Trophoblast cell (in vitro differentiated cells and primary cell): ENCODE measurements at regions not wholly inside any gene's neighbourhood (a gene's known extent, or its start where the extent isn't known, plus 50 kb on each side); places are given as distances from the start of the nearest gene placed in this dataset.
"Not testable (repeated sequence)": the region's sequence is repeated elsewhere in the genome, so short reads cannot be mapped to it uniquely, and the experiment has no call there.

Experiments
- DNase-seq, 2 donors: peaks; one replicate each; pipeline ENCODE4 v3.0.0-alpha.2; 2016
- H2AFZ ChIP-seq: 2 replicates; pipeline ENCODE4 v1.6.1; 2013; ENCODE audit warnings: low read length, moderate library complexity, mild to moderate bottlenecking; ENCODE audit not compliant: insufficient read depth, poor library complexity
- H2AK5ac ChIP-seq: 2 replicates; pipeline ENCODE4 v1.6.1; 2013; ENCODE audit warnings: mild to moderate bottlenecking, low read length
- H2BK120ac ChIP-seq: 2 replicates; pipeline ENCODE4 v1.6.1; 2013; ENCODE audit warnings: low read length, mild to moderate bottlenecking, moderate library complexity; ENCODE audit not compliant: insufficient read depth, poor library complexity
- H2BK12ac ChIP-seq: 2 replicates; pipeline ENCODE4 v1.6.1; 2013; ENCODE audit warnings: mild to moderate bottlenecking, low read length, moderate library complexity
- H2BK5ac ChIP-seq: 2 replicates; pipeline ENCODE4 v1.6.1; 2013; ENCODE audit warnings: low read length, low read depth, moderate library complexity, mild to moderate bottlenecking; ENCODE audit not compliant: poor library complexity
- H3K14ac ChIP-seq: 2 replicates; pipeline ENCODE4 v1.6.1; 2013; ENCODE audit warnings: mild to moderate bottlenecking, low read length
- H3K18ac ChIP-seq: 2 replicates; pipeline ENCODE4 v1.6.1; 2013; ENCODE audit warnings: mild to moderate bottlenecking, low read length
- H3K23ac ChIP-seq: 2 replicates; pipeline ENCODE4 v1.6.1; 2013; ENCODE audit warnings: low read length
- H3K27ac ChIP-seq: 2 replicates; pipeline ENCODE4 v1.5.1; 2013; ENCODE audit warnings: low read depth, mild to moderate bottlenecking, inconsistent platforms, low read length, moderate library complexity
- H3K27me3 ChIP-seq: 2 replicates; pipeline ENCODE4 v1.6.1; 2013; ENCODE audit warnings: inconsistent platforms, mild to moderate bottlenecking, low read length, moderate library complexity; ENCODE audit not compliant: insufficient read depth
- H3K36me3 ChIP-seq, 2 experiments: 1 replicate in 1 of 2; 2 replicates in 1 of 2; pipeline ENCODE4 v1.6.1; 2013; ENCODE audit warnings: low read length in 2 of 2, mild to moderate bottlenecking in 2 of 2, moderate library complexity in 1 of 2; ENCODE audit not compliant: insufficient read depth in 2 of 2, control insufficient read depth in 1 of 2
- H3K4ac ChIP-seq: 2 replicates; pipeline ENCODE4 v1.6.1; 2013; ENCODE audit warnings: low read depth, mild to moderate bottlenecking, low read length, moderate library complexity
- H3K4me1 ChIP-seq, 2 experiments: 1 replicate in 1 of 2; 2 replicates in 1 of 2; pipeline ENCODE4 v1.6.1; 2013; ENCODE audit warnings: low read length in 2 of 2, mild to moderate bottlenecking in 2 of 2, moderate library complexity in 1 of 2; ENCODE audit not compliant: insufficient read depth in 2 of 2, control insufficient read depth in 1 of 2
- H3K4me2 ChIP-seq: 2 replicates; pipeline ENCODE4 v1.6.1; 2013; ENCODE audit warnings: inconsistent platforms, mild to moderate bottlenecking, low read length, moderate library complexity
- H3K4me3 ChIP-seq: 2 replicates; pipeline ENCODE4 v1.5.1; 2013; ENCODE audit warnings: mild to moderate bottlenecking, low read depth, low read length, inconsistent platforms
- H3K79me1 ChIP-seq: one replicate; pipeline ENCODE4 v1.6.1; 2013; ENCODE audit warnings: low read length
- H3K79me2 ChIP-seq: 2 replicates; pipeline ENCODE4 v1.6.1; 2013; ENCODE audit warnings: low read length, mild to moderate bottlenecking; ENCODE audit not compliant: control insufficient read depth, insufficient read depth, poor library complexity
- H3K9ac ChIP-seq: 2 replicates; pipeline ENCODE4 v1.6.1; 2013; ENCODE audit warnings: mild to moderate bottlenecking, low read length
- H3K9me3 ChIP-seq: 2 replicates; pipeline ENCODE4 v1.6.1; 2013; ENCODE audit warnings: low read depth, mild to moderate bottlenecking, control low read depth, inconsistent platforms, low read length; ENCODE audit not compliant: insufficient read depth
- H4K12ac ChIP-seq: 2 replicates; pipeline ENCODE4 v1.6.1; 2013; ENCODE audit warnings: low read depth, mild to moderate bottlenecking, low read length, moderate library complexity
- H4K8ac ChIP-seq: 2 replicates; pipeline ENCODE4 v1.6.1; 2013; ENCODE audit warnings: low read depth, mild to moderate bottlenecking, low read length, moderate library complexity
- H4K91ac ChIP-seq: one replicate; pipeline ENCODE4 v1.6.1; 2013; ENCODE audit warnings: low read depth, mild to moderate bottlenecking, low read length, moderate library complexity
- WGBS: extraction: QIAGEN DNeasy Blood & Tissue Kit; methylation state at CpG from one replicate; pipeline ENCODE4 v1.1.7; 2013; ENCODE audit warnings: missing lambda C conversion rate; ENCODE audit not compliant: insufficient read length, insufficient coverage; ENCODE audit errors: extremely low coverage; 5-methylcytosine and 5-hydroxymethylcytosine counted together

DNA sequence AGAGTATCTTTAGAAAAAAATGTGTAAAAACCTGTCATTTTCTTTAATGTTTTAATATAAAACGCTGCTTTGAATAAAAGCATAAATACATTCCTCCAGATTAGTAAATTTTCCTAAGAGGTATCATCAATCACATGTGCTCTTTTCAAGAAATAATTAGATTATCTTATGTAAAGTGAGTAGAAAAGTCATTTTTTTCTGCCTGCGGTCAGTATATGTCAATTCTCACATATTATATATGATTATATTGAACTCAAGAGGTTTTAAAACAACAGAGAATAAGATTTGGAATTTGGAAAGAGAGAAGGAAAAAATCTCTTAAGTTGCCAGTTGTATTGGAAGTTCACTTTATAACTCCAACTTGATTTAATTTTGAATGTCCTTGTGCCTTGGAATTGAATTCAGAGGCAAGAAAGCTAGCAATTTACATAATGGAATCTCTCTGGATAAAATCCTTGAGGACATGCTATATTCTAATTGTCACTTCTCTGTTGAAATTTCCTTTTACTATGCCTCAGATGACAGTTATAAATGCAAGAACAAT, 740.1 kb upstream of the SPRY2 start:
- Histone ChIP-seq H2BK5ac (no peak overlapping the region), H3K79me2 (no peaks in the 10 kb centered on the region), H3K4me1 (no peaks in the 10 kb centered on the region), H4K91ac (no peak overlapping the region), H4K8ac (no peak overlapping the region), H3K23ac (no peak overlapping the region), H3K14ac (no peak overlapping the region), H2BK120ac (no peak overlapping the region), H3K9me3 (peaks cover 2% of the 10 kb centered on the region), H3K18ac (no peak overlapping the region), H2AFZ (no peak overlapping the region), H3K4me2 (no peak overlapping the region), H3K9ac (no peak overlapping the region), H4K12ac (no peak overlapping the region), H3K27ac (no peak overlapping the region), H2AK5ac (no peak overlapping the region), H3K79me1 (no peaks in the 10 kb centered on the region), H3K4ac (no peak overlapping the region), H2BK12ac (no peak overlapping the region), H3K27me3 (no peaks in the 10 kb centered on the region), H3K36me3 (no peaks in the 10 kb centered on the region), H3K4me3 (no peak overlapping the region)
- no CpG with 5 or more reads among the region's 2 CpGs for WGBS
- DNase-seq: no peak

DNA sequence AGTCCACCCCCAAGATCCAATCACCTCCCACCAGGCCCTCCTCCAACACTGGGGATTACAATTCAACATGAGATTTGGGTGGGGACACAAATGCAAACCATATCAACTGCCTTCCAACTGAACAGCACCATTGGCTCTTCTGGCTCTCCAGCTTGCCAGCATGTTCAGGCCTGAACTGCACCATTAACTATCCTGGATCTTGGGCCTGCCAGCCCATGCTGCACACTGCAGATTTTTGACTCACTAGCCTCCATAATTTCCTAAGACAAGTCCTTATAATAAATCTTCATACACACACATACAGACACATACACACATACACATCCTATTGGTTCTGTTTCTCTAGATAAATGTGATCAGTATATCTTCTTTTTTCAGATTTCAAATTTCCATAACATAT, 737.1 kb upstream of the SPRY2 start:
- no peak overlapping the region for H4K91ac ChIP-seq
- H2AK5ac ChIP-seq: no peak overlapping the region
- no peak overlapping the region for H3K4me3 ChIP-seq
- no peak for DNase-seq
- peaks cover 0 to 1% of the 10 kb centered on the region in 2 experiments for H3K36me3 ChIP-seq
- H2BK12ac ChIP-seq: no peak overlapping the region
- no peaks in the 10 kb centered on the region for H3K4me1 ChIP-seq
- H3K79me1 ChIP-seq: no peaks in the 10 kb centered on the region
- no peak overlapping the region for H4K12ac ChIP-seq
- H2AFZ ChIP-seq: no peak overlapping the region
- H3K27ac ChIP-seq: no peak overlapping the region
- no peak overlapping the region for H3K14ac ChIP-seq
- H3K79me2 ChIP-seq: no peaks in the 10 kb centered on the region
- H3K23ac ChIP-seq: no peak overlapping the region
- H3K9me3 ChIP-seq: peaks cover 2% of the 10 kb centered on the region
- no peak overlapping the region for H3K18ac ChIP-seq
- no peak overlapping the region for H3K9ac ChIP-seq
- no peak overlapping the region for H2BK5ac ChIP-seq
- no peak overlapping the region for H3K4me2 ChIP-seq
- no peaks in the 10 kb centered on the region for H3K27me3 ChIP-seq
- no peak overlapping the region for H4K8ac ChIP-seq
- no peak overlapping the region for H2BK120ac ChIP-seq
- H3K4ac ChIP-seq: no peak overlapping the region

DNA sequence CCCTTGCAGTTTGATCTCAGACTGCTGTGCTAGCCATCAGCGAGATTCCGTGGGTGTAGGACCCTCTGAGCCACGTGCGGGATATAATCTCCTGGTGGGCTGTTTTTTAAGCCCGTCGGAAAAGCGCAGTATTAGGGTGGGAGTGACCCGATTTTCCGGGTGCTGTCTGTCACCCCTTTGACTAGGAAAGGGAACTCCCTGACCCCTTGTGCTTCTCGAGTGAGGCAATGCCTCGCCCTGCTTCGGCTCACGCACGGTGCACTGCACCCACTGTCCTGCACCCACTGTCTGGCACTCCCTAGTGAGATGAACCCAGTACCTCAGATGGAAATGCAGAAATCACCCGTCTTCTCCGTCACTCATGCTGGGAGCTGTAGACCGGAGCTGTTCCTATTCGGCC, 728.9 kb upstream of the SPRY2 start:
- not testable (repeated sequence) for H3K79me2 ChIP-seq, H3K79me1 ChIP-seq, DNase-seq, H3K4me2 ChIP-seq, H3K14ac ChIP-seq, H4K8ac ChIP-seq, H2AFZ ChIP-seq, H2BK5ac ChIP-seq, H3K4me1 ChIP-seq, H3K27ac ChIP-seq, H4K12ac ChIP-seq, H3K23ac ChIP-seq, H3K4me3 ChIP-seq, H3K27me3 ChIP-seq, H4K91ac ChIP-seq, H3K9me3 ChIP-seq, H2BK120ac ChIP-seq, H3K36me3 ChIP-seq, H3K4ac ChIP-seq, H2AK5ac ChIP-seq, H3K9ac ChIP-seq, H3K18ac ChIP-seq, H2BK12ac ChIP-seq
- no CpG with 5 or more reads among the region's 18 CpGs for WGBS

DNA sequence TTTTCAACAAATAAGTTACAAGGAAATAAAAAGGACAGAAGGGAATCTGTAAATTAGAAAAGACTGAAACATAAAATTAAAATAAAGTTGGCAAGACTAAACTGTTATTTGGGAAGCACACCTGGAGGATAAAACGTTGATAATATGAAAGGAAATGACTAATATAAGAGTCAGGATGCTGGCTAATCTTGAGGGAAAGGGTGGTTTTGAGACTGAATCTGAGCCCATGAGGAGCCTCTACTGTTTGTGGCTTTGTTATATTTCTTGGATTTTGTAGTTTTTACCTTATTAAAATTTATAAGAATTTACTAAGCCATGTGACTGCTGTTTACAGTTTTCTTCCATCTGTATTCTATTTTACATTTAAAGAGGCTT, 718.0 kb upstream of the SPRY2 start:
- Histone ChIP-seq H2AK5ac (no peak overlapping the region), H4K91ac (no peak overlapping the region), H3K4me3 (no peak overlapping the region), H3K9me3 (no peaks in the 10 kb centered on the region), H3K27ac (no peak overlapping the region), H3K79me1 (no peaks in the 10 kb centered on the region), H2AFZ (no peak overlapping the region), H3K79me2 (no peaks in the 10 kb centered on the region), H3K9ac (no peak overlapping the region), H3K18ac (no peak overlapping the region), H3K14ac (no peak overlapping the region), H3K23ac (no peak overlapping the region), H4K12ac (no peak overlapping the region), H4K8ac (no peak overlapping the region), H3K4me1 (no peaks in the 10 kb centered on the region), H3K4me2 (no peak overlapping the region), H2BK12ac (no peak overlapping the region), H3K4ac (no peak overlapping the region), H3K27me3 (no peaks in the 10 kb centered on the region), H3K36me3 (no peaks in the 10 kb centered on the region), H2BK5ac (no peak overlapping the region), H2BK120ac (no peak overlapping the region)
- no CpG with 5 or more reads among the region's 1 CpG for WGBS
- DNase-seq: no peak
